ENCODE measurements at regions not wholly inside any gene's neighbourhood (a gene's known extent, or its start where the extent isn't known, plus 50 kb on each side); places are given as distances from the start of the nearest gene placed in this dataset.

DNA sequence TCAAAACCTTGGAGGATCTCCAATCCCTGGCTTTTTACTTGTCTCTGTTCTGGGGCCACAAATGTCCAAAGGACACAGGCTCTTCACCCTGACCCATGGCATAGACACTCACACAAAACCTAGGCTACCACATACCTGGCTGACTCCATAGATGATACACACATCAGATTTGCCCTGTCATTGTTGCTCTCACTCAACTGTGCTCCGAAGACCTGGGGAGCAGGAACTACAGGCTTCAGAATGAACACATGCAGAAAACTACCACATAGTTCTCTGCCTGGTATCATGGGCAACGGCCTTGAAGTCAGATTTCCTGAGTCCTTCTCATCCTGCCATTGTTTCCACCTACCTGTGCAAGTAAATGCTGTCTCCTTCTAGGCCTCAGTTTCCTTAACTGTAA, 226.2 kb downstream of the KIF4B start:
- DNase-seq (ENCODE audit: low read depth): no peak
- no peak overlapping the region for H3K4me3 ChIP-seq (ENCODE audit: low read length)
- TF ChIP-seq, protein P1, sequence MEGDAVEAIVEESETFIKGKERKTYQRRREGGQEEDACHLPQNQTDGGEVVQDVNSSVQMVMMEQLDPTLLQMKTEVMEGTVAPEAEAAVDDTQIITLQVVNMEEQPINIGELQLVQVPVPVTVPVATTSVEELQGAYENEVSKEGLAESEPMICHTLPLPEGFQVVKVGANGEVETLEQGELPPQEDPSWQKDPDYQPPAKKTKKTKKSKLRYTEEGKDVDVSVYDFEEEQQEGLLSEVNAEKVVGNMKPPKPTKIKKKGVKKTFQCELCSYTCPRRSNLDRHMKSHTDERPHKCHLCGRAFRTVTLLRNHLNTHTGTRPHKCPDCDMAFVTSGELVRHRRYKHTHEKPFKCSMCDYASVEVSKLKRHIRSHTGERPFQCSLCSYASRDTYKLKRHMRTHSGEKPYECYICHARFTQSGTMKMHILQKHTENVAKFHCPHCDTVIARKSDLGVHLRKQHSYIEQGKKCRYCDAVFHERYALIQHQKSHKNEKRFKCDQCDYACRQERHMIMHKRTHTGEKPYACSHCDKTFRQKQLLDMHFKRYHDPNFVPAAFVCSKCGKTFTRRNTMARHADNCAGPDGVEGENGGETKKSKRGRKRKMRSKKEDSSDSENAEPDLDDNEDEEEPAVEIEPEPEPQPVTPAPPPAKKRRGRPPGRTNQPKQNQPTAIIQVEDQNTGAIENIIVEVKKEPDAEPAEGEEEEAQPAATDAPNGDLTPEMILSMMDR (conservative IDR thresholded peaks at IDR 0.05; ENCODE audit: low read depth, low read length): no peak

DNA sequence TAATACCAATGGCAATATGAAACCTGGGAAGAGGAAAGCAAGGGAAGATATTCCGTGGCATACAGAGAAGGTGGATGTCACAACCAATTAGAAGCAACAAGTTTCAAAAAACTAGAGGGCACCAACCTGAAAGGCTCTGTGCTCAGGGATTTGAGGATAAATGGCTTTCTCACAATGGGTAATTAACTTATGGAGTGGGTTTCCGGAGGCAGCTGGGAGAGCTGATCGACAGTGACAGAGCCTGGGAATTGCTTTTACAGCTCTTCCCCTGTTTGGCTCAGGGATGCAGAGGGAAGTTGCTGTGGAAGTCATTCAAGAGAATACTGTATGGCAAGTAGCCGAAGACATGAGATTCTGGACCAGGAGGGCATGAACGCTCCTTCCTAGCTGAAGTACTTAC, 237.0 kb downstream of the KIF4B start:
- TF ChIP-seq, protein P1 (conservative IDR thresholded peaks at IDR 0.05; ENCODE audit: low read depth, low read length): no peak
- DNase-seq (ENCODE audit: low read depth): no peak
- H3K4me3 ChIP-seq (ENCODE audit: low read length): no peak overlapping the region

DNA sequence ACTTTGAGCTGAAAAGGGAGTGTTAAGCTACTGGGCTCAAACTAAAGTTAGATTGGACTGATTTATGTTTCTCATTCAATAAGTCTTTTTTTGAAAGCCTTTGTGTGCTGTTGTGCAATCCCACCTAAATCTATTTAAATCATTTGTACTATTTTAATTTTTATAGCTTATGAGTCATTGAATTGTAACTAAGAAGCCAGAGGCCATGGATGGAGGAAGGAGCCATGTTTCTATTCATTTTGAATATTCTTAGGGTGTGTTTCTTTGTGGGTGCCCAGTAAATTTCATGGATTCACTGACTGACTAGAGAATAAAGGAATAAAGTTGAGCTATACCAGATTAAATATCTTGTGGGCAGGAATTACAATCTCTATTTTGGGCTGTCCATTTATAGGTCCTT, 238.5 kb downstream of the KIF4B start:
- H3K4me3 ChIP-seq (ENCODE audit: low read length): no peak overlapping the region
- TF ChIP-seq, protein P1 (conservative IDR thresholded peaks at IDR 0.05; ENCODE audit: low read depth, low read length): no peak
- no peak for DNase-seq (ENCODE audit: low read depth)

DNA sequence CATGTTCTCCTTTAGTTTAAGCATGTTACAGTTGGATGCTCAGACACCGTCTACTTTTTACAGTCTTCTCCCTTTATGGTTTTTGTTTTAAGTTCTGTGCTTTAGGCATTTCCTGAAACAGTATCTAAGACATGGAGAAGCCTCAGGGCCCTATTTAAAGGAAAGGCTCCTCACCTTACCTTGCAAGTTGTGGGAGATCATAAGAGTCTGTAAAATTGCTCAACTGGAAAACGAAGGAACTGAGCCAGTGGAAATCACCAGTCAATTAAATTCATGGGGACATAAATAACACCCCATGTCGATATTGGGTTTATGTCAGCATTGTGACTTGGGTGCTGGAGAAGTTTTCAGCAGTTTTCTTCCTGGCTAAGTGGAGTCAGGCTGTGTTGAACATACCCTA, 239.2 kb downstream of the KIF4B start:
- DNase-seq (ENCODE audit: low read depth): no peak
- TF ChIP-seq, protein P1 (conservative IDR thresholded peaks at IDR 0.05; ENCODE audit: low read depth, low read length): no peak
- no peak overlapping the region for H3K4me3 ChIP-seq (ENCODE audit: low read length)

DNA sequence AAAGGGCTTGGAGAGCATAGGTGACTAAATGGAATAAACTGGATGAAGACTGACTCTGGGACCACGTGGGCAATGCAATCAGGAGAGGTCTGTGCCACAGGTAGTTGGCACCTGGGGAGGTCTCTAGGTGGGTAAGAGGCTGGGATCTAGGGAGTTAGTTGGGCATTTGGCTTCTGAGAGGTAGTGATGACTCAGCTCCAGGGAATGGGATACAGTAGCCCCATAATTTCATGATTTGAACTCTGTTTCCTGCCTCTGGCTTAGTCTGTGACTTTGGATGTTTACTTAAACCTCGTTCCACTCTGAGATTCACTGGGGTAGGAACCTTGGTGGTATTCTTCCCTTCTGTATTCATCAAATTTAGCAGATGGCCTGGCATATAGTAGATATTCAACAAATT, 240.8 kb downstream of the KIF4B start:
- DNase-seq (ENCODE audit: low read depth): no peak
- TF ChIP-seq, protein P1 (conservative IDR thresholded peaks at IDR 0.05; ENCODE audit: low read depth, low read length): no peak
- no peak overlapping the region for H3K4me3 ChIP-seq (ENCODE audit: low read length)

DNA sequence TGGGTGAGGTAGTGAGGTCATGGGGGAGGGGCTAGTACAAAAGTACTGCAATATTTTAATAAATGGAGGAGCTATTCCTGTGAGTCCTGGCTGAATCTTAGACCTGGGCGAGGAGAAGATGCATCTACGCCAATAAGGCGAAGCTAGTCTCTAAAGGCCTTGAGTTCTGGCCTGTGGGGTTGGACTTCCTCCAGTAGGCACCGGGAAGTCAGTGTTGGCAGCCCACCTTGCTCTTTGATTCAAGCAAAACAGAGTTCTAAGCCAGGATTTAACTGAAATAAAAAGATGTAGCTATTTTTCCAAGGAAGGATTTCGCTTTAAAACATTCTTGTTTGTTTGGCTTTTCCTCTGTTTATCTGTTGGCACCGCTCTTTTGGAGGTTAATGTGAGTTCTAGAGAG, 244.6 kb downstream of the KIF4B start:
- no peak for DNase-seq (ENCODE audit: low read depth)
- TF ChIP-seq, protein P1 (conservative IDR thresholded peaks at IDR 0.05; ENCODE audit: low read depth, low read length): no peak
- H3K4me3 ChIP-seq (ENCODE audit: low read length): no peak overlapping the region

DNA sequence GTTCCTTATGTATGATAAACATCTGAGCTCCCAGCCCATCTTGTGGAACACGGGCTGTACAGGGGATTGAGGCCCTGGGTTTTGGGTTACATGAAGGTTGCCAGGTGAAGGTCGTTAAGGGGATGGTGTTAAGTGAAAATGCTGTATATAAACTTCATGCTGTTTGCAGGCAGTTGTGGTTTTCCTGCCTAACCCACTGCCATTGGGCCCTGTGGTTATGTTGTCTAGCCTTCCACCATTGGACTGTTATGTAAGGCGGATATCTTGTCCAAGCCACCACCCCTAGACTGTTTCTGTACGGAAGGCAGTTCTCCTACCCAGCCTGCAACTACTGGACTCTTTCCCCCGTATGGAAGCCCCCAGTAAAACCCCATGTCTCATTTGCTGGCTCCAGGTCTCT, 246.1 kb downstream of the KIF4B start:
- DNase-seq (ENCODE audit: low read depth): no peak
- TF ChIP-seq, protein P1 (conservative IDR thresholded peaks at IDR 0.05; ENCODE audit: low read depth, low read length): no peak
- no peak overlapping the region for H3K4me3 ChIP-seq (ENCODE audit: low read length)

Measured in retinal pigment epithelial cell (primary cell).